ENCODE measurements at regions not wholly inside any gene's neighbourhood (a gene's known extent, or its start where the extent isn't known, plus 50 kb on each side); places are given as distances from the start of the nearest gene placed in this dataset.

GRCh38 chr2:54403512-54404238, 52.5 kb upstream of the SPTBN1 start:
- H3K27ac ChIP-seq, result peak overlapping the region in 1 of 4 donors; percentile 65
- H3K36me3 ChIP-seq, result no peaks in the 10 kb centered on the region
- H3K27me3 ChIP-seq, result no peaks in the 10 kb centered on the region
- no peak for DNase-seq
- no peak for TF ChIP-seq CTCF (IDR thresholded peaks at IDR 0.05)
- no peak for TF ChIP-seq POLR2A (IDR thresholded peaks at IDR 0.05)
- H3K4me1 ChIP-seq, result no peaks in the 10 kb centered on the region
- no peak overlapping the region for H3K4me3 ChIP-seq
- no peaks in the 10 kb centered on the region for H3K9me3 ChIP-seq

GRCh38 chr2:54404270-54404669, 51.9 kb upstream of the SPTBN1 start:
- Histone ChIP-seq H3K4me3 (no peak overlapping the region), H3K4me1 (no peaks in the 10 kb centered on the region)
- no peak for DNase-seq

GRCh38 chr2:54406031-54406430, 50.1 kb upstream of the SPTBN1 start:
- H3K4me1 ChIP-seq, result no peaks in the 10 kb centered on the region
- H3K27me3 ChIP-seq, result no peaks in the 10 kb centered on the region
- no peaks in the 10 kb centered on the region for H3K9me3 ChIP-seq
- no peak for DNase-seq
- H3K36me3 ChIP-seq, result no peaks in the 10 kb centered on the region
- TF ChIP-seq POLR2A (IDR thresholded peaks at IDR 0.05), result no peak
- no peak for TF ChIP-seq CTCF (IDR thresholded peaks at IDR 0.05)
- H3K4me3 ChIP-seq, result no peak overlapping the region
- H3K27ac ChIP-seq, result no peak overlapping the region

More at GRCh38 chr2:54404270-54404669, 51.9 kb upstream of the SPTBN1 start:
- no peaks in the 10 kb centered on the region for H3K27me3 ChIP-seq
- no peaks in the 10 kb centered on the region for H3K9me3 ChIP-seq
- H3K27ac ChIP-seq, result no peak overlapping the region
- no peaks in the 10 kb centered on the region for H3K36me3 ChIP-seq
- no peak for TF ChIP-seq POLR2A (IDR thresholded peaks at IDR 0.05)
- TF ChIP-seq CTCF (IDR thresholded peaks at IDR 0.05), result no peak
